HepG2 (cell line): ENCODE measurements at regions not wholly inside any gene's neighbourhood (a gene's known extent, or its start where the extent isn't known, plus 50 kb on each side); places are given as distances from the start of the nearest gene placed in this dataset.

Source experiments
- ATAC-seq: fragments of 200-7000 bp; cut with Tn5 transposase; 3 replicates; pipeline ENCODE4 v1.9.1; 2020; ENCODE audit warnings: mild to moderate bottlenecking, moderate library complexity
- BruUV-seq: library from RNA; stranded (reverse); fragments of 400-500 nt; replicated peaks from 2 replicates; lab custom pipeline; 2021; lab: Mats Ljungman, UMichigan
- CTCF ChIA-PET: fragments of 300-600 bp; formaldehyde crosslinking; extraction: SDS; loops from one replicate; lab custom pipeline; 2021; ENCODE audit warnings: low total read pairs, inconsistent platforms, low intra/inter-chr PET ratio; lab: Yijun Ruan, JAX
- POLR2A ChIA-PET: fragments of 350-600 bp; sonication (Branson Sonifier 250); formaldehyde crosslinking; loops from one replicate; lab custom pipeline; 2020; ENCODE audit warnings: antibody characterized with exemption, inconsistent platforms; lab: Yijun Ruan, JAX
- DNase-seq: peaks from one replicate; pipeline ENCODE4 v3.0.0-alpha.2; 2015; ENCODE audit warnings: low spot score
- FAIRE-seq: peaks from 3 replicates; lab custom pipeline; 2011; peaks lifted over from hg19 to GRCh38; lab: Jason Lieb, UNC
- H2AFZ ChIP-seq: one replicate; pipeline ENCODE4 v1.6.1; 2011; ENCODE audit warnings: low read length, inconsistent platforms
- H3K27ac ChIP-seq: fragments of 300-600 bp; 3 replicates; pipeline ENCODE4 v1.8.0; 2011; ENCODE audit warnings: mixed run types, mild to moderate bottlenecking, mixed read lengths, low read length, inconsistent platforms; ENCODE audit not compliant: insufficient read depth; ENCODE audit errors: extremely low read length
- H3K27me3 ChIP-seq, 2 experiments: fragments of 200-600 bp in 1 of 2; 2 replicates in 1 of 2; 3 replicates in 1 of 2; pipeline versions ENCODE4 v1.6.0 to v1.8.0; 2011; ENCODE audit warnings: low read length in 2 of 2, mild to moderate bottlenecking in 2 of 2, moderate library complexity in 2 of 2, inconsistent platforms in 1 of 2; ENCODE audit not compliant: insufficient read depth in 2 of 2, control insufficient read depth in 1 of 2
- H3K36me3 ChIP-seq, 2 experiments: fragments of 200-600 bp in 1 of 2; replicated peaks in 1 of 2; 2 replicates in 1 of 2; 3 replicates in 1 of 2; pipeline versions ENCODE4 v1.5.1 to v1.8.0; 2011; ENCODE audit warnings: low read length in 2 of 2, inconsistent platforms in 1 of 2; ENCODE audit not compliant: insufficient read depth in 2 of 2, control insufficient read depth in 1 of 2
- H3K4me1 ChIP-seq: 2 replicates; pipeline ENCODE4 v1.5.1; 2012; ENCODE audit warnings: low read length, inconsistent platforms; ENCODE audit not compliant: insufficient read depth
- H3K4me2 ChIP-seq: 2 replicates; pipeline ENCODE4 v1.6.0; 2011; ENCODE audit warnings: low read depth, low read length, inconsistent platforms
- H3K4me3 ChIP-seq, 3 experiments: fragments of 200-600 bp in 1 of 3; sonication (generic), shearing (Covaris generic) in 1 of 3; replicated peaks in 1 of 3; 2 replicates each; pipeline ENCODE4 v1.5.1; 2011 to 2016; ENCODE audit warnings: low read length in 3 of 3, inconsistent platforms in 2 of 3, low read depth in 2 of 3, mild to moderate bottlenecking in 2 of 3, control low read depth in 1 of 3, mixed read lengths in 1 of 3; ENCODE audit not compliant: insufficient read depth in 1 of 3
- H3K79me2 ChIP-seq: one replicate; pipeline ENCODE4 v1.6.1; 2011; ENCODE audit warnings: low read length, inconsistent platforms; ENCODE audit not compliant: insufficient read depth
- H3K9ac ChIP-seq: 2 replicates; pipeline ENCODE4 v1.6.0; 2011; ENCODE audit warnings: mild to moderate bottlenecking, low read depth, low read length, inconsistent platforms; ENCODE audit not compliant: insufficient read depth
- H3K9me3 ChIP-seq: 2 replicates; pipeline ENCODE4 v1.5.1; 2012; ENCODE audit warnings: mild to moderate bottlenecking, low read length
- H4K20me1 ChIP-seq: 2 replicates; pipeline ENCODE4 v1.6.0; 2011; ENCODE audit warnings: inconsistent platforms, mild to moderate bottlenecking, low read length, moderate library complexity; ENCODE audit not compliant: insufficient read depth
- BCL6 ChIP-seq: IDR thresholded peaks from 2 replicates; pipeline ENCODE4 v1.6.1; 2016; ENCODE audit warnings: missing genetic modification reagents, missing compliant biosample characterization
- BCLAF1 ChIP-seq: fragments of 450-650 bp; IDR thresholded peaks from 2 replicates; pipeline ENCODE4 v1.6.1; 2017; ENCODE audit warnings: mild to moderate bottlenecking
- DNMT1 ChIP-seq: sonication (generic); formaldehyde crosslinking; IDR thresholded peaks from 2 replicates; pipeline ENCODE4 v1.5.1; 2020; ENCODE audit warnings: mild to moderate bottlenecking, missing genetic modification reagents
- ERF ChIP-seq: IDR thresholded peaks from 2 replicates; pipeline ENCODE4 v1.6.1; 2018; ENCODE audit warnings: missing biosample characterization, missing genetic modification reagents
- FOSL1 ChIP-seq: sonication (generic); formaldehyde crosslinking; IDR thresholded peaks from 2 replicates; pipeline ENCODE4 v1.9.0; 2021; ENCODE audit warnings: missing genetic modification reagents, borderline replicate concordance
- GPBP1L1 ChIP-seq: sonication (generic); formaldehyde crosslinking; IDR thresholded peaks from 2 replicates; pipeline ENCODE4 v1.5.0; 2020; ENCODE audit warnings: mild to moderate bottlenecking, missing genetic modification reagents
- HOMEZ ChIP-seq: IDR thresholded peaks from 2 replicates; pipeline ENCODE4 v1.6.1; 2016; ENCODE audit warnings: low read depth
- KAT2B ChIP-seq: fragments of 150-350 bp; IDR thresholded peaks from 2 replicates; pipeline ENCODE4 v1.6.1; 2014; ENCODE audit warnings: low read depth, low read length, borderline replicate concordance
- KMT2B ChIP-seq: IDR thresholded peaks from 2 replicates; pipeline ENCODE4 v1.6.1; 2016; ENCODE audit warnings: missing genetic modification reagents, missing compliant biosample characterization
- MAFK ChIP-seq, 2 experiments: IDR thresholded peaks in 1 of 2; conservative IDR thresholded peaks in 1 of 2; 2 replicates each; pipeline ENCODE4 v1.6.1; 2011; ENCODE audit warnings: improper control_type of control experiment in 2 of 2, low read length in 2 of 2
- MLLT10 ChIP-seq: sonication (generic); formaldehyde crosslinking; IDR thresholded peaks from 2 replicates; pipeline ENCODE4 v1.4.0; 2020; ENCODE audit warnings: missing genetic modification reagents
- MZF1 ChIP-seq: sonication (generic); formaldehyde crosslinking; IDR thresholded peaks from 2 replicates; pipeline ENCODE4 v1.8.1; 2023; ENCODE audit warnings: mild to moderate bottlenecking, missing genetic modification reagents, borderline replicate concordance
- NCOA2 ChIP-seq: sonication (generic); formaldehyde crosslinking; IDR thresholded peaks from 2 replicates; pipeline ENCODE4 v1.8.0; 2022; ENCODE audit warnings: inconsistent platforms
- NFIC ChIP-seq: IDR thresholded peaks from 2 replicates; pipeline ENCODE4 v1.6.1; 2012; ENCODE audit warnings: mild to moderate bottlenecking, low read length, inconsistent platforms
- TOE1 ChIP-seq: sonication (generic); formaldehyde crosslinking; IDR thresholded peaks from 2 replicates; pipeline ENCODE4 v1.4.0; 2020; ENCODE audit warnings: mild to moderate bottlenecking, missing genetic modification reagents
- ZNF234 ChIP-seq: sonication (generic); formaldehyde crosslinking; conservative IDR thresholded peaks from 2 replicates; pipeline ENCODE4 v1.5.1; 2020; ENCODE audit warnings: mild to moderate bottlenecking, missing genetic modification reagents
- ZNF512 ChIP-seq: sonication (generic); formaldehyde crosslinking; IDR thresholded peaks from 2 replicates; pipeline ENCODE4 v1.4.0; 2020; ENCODE audit warnings: mild to moderate bottlenecking, missing genetic modification reagents
- ZNF546 ChIP-seq: sonication (generic); formaldehyde crosslinking; conservative IDR thresholded peaks from 2 replicates; pipeline ENCODE4 v1.8.1; 2023; ENCODE audit warnings: mild to moderate bottlenecking, missing genetic modification reagents
- ZNF577 ChIP-seq: sonication (generic); formaldehyde crosslinking; IDR thresholded peaks from 2 replicates; pipeline ENCODE4 v1.4.0; 2020; ENCODE audit warnings: mild to moderate bottlenecking, low read depth, missing genetic modification reagents, borderline replicate concordance
- ZNF746 ChIP-seq: sonication (generic); formaldehyde crosslinking; IDR thresholded peaks from 2 replicates; pipeline ENCODE4 v1.8.0; 2022; ENCODE audit warnings: mild to moderate bottlenecking, missing genetic modification reagents
- WGBS: methylation state at CpG from one replicate; pipeline ENCODE4 v1.1.6; 2017; ENCODE audit warnings: low lambda C conversion rate; 5-methylcytosine and 5-hydroxymethylcytosine counted together
- in situ Hi-C: cut with HindIII; loops from 2 replicates; pipeline ENCODE4 v1.10.0; 2017; ENCODE audit warnings: low pct_unique_long_range_greater_than_20kb; ENCODE audit not compliant: extremely low pct_ligation_motif_present
- intact Hi-C: fragments of 100-400 bp; cut with micrococcal nuclease; formaldehyde crosslinking; loops from one replicate; pipeline ENCODE4 v1.10.0; 2022; ENCODE audit not compliant: unreplicated experiment

GRCh38 chr4:188409851-188410250 is 270.6 kb downstream of the TRIML1 start:
- ChIA-PET CTCF (no interaction called here), POLR2A (no interaction called here)
- Histone ChIP-seq H3K27me3 (no peaks in the 10 kb centered on the region), H4K20me1 (no peaks in the 10 kb centered on the region), H3K4me1 (no peaks in the 10 kb centered on the region), H3K27ac (no peak overlapping the region), H3K4me3 (no peak overlapping the region), H3K9me3 (no peaks in the 10 kb centered on the region), H3K79me2 (no peaks in the 10 kb centered on the region)
- WGBS = 49% methylated on average over 6 of the region's 6 CpGs
- no peak for FAIRE-seq
- intact Hi-C loops (no loop called here), in situ Hi-C loops (no loop called here)
- no TSS peak for BruUV-seq
- no peak for TF ChIP-seq MZF1
- no peak for TF ChIP-seq TOE1
- TF ChIP-seq NCOA2 (CRISPR knock-in tag) = no peak
- TF ChIP-seq GPBP1L1 (CRISPR knock-in tag) = no peak
- no peak for TF ChIP-seq MAFK (conservative IDR thresholded peaks at IDR 0.05 in 1 of 2, IDR thresholded peaks at IDR 0.05 in 1 of 2; ENCODE audit: low read length in 2 of 2)
- TF ChIP-seq BCLAF1 = no peak
- TF ChIP-seq HOMEZ (CRISPR knock-in tag) = no peak
- TF ChIP-seq KAT2B = no peak
- no peak for TF ChIP-seq NFIC
- TF ChIP-seq MLLT10 (CRISPR knock-in tag) = no peak
- TF ChIP-seq ZNF746 = no peak
- no peak for TF ChIP-seq ERF (CRISPR knock-in tag)
- TF ChIP-seq DNMT1 (CRISPR knock-in tag) = no peak
- no peak for TF ChIP-seq ZNF512
- no peak for TF ChIP-seq ZNF577 (CRISPR knock-in tag)
- TF ChIP-seq FOSL1 (CRISPR knock-in tag) = no peak
- no peak for TF ChIP-seq KMT2B
- no peak for TF ChIP-seq ZNF234 (CRISPR knock-in tag)
- TF ChIP-seq BCL6 (CRISPR knock-in tag) = no peak
- TF ChIP-seq ZNF546 (CRISPR knock-in tag) = no peak
- TF ChIP-seq, all 625 proteins: peak for 0
- DNase-seq (no peak), ATAC-seq (no peak)
- H3K4me2 ChIP-seq = no peak overlapping the region
- H3K9ac ChIP-seq = no peak overlapping the region
- H2AFZ ChIP-seq = no peak overlapping the region
- no peaks in the 10 kb centered on the region; a peak in 1 of 5 replicates for H3K36me3 ChIP-seq
